ENCODE measurements at regions not wholly inside any gene's neighbourhood (a gene's known extent, or its start where the extent isn't known, plus 50 kb on each side); places are given as distances from the start of the nearest gene placed in this dataset.
A peak's percentile ranks its signal among the peaks of the same experiment; 100 is the strongest.

DNA sequence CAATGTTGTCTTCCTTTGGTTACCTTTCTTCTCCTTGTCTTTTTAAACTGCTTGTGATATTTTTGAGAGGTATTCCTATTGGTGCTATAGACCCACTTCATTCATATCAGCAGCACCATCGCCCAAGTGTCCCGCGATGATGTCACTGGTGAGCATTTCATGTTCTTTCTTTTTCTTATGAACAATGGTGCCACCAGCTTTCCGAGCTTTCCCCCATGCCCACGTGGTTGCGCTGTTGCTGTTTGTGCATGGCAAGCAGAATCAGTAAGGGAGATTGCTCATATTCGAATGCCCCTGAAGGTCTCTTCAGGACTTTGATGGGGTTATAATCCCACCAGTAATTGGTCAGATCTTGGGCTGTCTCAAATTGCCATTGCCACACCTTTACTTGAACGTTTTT is 221.6 kb upstream of the USP9Y start:
- H3K27ac ChIP-seq (ENCODE audit: low read depth, low read length) = no peak overlapping the region
- no peak for DNase-seq (ENCODE audit: low read depth, low spot score)
- no peaks in the 10 kb centered on the region for H3K27me3 ChIP-seq (ENCODE audit: control insufficient read depth, insufficient read depth, low read length)
- POLR2A ChIA-PET = no interaction called here
- H3K9me3 ChIP-seq (ENCODE audit: control insufficient read depth, insufficient read depth, low read length) = no peaks in the 10 kb centered on the region
- TF ChIP-seq, protein P1, sequence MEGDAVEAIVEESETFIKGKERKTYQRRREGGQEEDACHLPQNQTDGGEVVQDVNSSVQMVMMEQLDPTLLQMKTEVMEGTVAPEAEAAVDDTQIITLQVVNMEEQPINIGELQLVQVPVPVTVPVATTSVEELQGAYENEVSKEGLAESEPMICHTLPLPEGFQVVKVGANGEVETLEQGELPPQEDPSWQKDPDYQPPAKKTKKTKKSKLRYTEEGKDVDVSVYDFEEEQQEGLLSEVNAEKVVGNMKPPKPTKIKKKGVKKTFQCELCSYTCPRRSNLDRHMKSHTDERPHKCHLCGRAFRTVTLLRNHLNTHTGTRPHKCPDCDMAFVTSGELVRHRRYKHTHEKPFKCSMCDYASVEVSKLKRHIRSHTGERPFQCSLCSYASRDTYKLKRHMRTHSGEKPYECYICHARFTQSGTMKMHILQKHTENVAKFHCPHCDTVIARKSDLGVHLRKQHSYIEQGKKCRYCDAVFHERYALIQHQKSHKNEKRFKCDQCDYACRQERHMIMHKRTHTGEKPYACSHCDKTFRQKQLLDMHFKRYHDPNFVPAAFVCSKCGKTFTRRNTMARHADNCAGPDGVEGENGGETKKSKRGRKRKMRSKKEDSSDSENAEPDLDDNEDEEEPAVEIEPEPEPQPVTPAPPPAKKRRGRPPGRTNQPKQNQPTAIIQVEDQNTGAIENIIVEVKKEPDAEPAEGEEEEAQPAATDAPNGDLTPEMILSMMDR (IDR thresholded peaks at IDR 0.05; ENCODE audit: low read depth, low read length) = peak; percentile 49
- CTCF ChIA-PET = interaction anchor here (0.6 to 4.7 kb wide), 10 partner anchors 9 to 329 kb away, joined by 3 to 85 read pairs (median 3); no protein-coding TSS in a partner anchor
- no peak overlapping the region for H3K4me3 ChIP-seq (ENCODE audit: low read depth, low read length)

DNA sequence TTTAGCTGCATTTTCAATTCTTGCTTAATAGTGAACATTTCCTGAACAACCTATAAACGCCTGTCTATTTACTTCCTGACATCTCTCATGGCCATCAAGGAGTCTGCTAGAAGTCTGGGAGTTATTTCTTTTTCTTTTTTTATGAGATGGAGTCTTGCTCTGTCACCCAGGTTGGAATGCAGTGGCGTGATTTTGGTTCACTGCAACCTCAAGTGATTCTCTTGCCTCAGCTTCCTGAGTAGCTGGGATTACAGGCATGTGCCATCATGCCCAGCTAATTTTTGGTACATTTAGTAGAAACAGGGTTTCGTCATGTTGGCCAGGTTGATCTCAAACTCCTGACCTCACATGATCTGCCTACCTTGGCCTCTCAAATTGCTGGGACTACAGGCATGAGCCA is 217.6 kb upstream of the USP9Y start:
- DNase-seq (ENCODE audit: low read depth, low spot score) = no peak
- H3K27me3 ChIP-seq (ENCODE audit: control insufficient read depth, insufficient read depth, low read length) = no peaks in the 10 kb centered on the region
- H3K27ac ChIP-seq (ENCODE audit: low read depth, low read length) = no peak overlapping the region
- ChIA-PET CTCF (no interaction called here), POLR2A (interaction anchor here (1.1 kb wide), 1 partner anchor 132 kb away, joined by 4 read pairs; no protein-coding TSS in a partner anchor)
- H3K4me3 ChIP-seq (ENCODE audit: low read depth, low read length) = no peak overlapping the region
- no peaks in the 10 kb centered on the region for H3K9me3 ChIP-seq (ENCODE audit: control insufficient read depth, insufficient read depth, low read length)
- TF ChIP-seq, protein P1 (IDR thresholded peaks at IDR 0.05; ENCODE audit: low read depth, low read length) = no peak

DNA sequence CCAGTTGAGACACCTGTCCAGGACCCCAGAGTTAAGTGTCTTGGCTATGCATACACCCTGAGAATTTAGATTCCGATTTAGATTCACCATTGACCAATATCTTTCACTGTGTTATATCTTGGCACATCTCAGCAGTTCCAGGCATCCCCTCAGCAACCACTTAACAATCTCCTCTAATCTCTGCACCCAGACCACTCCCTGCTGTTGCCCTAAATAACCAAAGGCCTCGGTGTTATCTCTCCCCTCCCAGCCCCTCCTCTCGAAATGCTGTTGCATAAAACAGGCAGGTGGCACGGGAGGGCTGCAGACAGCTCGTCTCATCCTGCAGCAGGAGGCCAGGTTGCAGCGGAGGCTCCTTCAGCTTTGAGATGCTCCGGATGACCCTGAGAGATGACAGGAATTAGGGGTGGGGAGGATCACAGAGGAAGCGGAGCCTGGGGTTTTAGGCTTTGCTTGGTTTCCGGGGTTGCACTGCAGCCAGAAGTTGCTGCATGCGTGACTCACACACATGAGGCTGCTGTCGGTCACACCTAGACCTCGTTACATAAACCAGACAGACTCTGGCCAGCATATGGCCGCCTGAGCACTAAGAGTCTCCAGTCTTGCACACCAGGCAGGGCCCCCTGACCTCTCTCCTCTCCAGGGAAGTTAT is 210.3 kb upstream of the USP9Y start:
- ChIA-PET CTCF (no interaction called here), POLR2A (no interaction called here)
- no peak for DNase-seq (ENCODE audit: low read depth, low spot score)
- Histone ChIP-seq H3K27me3 (ENCODE audit: control insufficient read depth, insufficient read depth, low read length) (no peaks in the 10 kb centered on the region), H3K27ac (ENCODE audit: low read depth, low read length) (no peak overlapping the region), H3K9me3 (ENCODE audit: control insufficient read depth, insufficient read depth, low read length) (no peaks in the 10 kb centered on the region), H3K4me3 (ENCODE audit: low read depth, low read length) (no peak overlapping the region)
- TF ChIP-seq, protein P1 (IDR thresholded peaks at IDR 0.05; ENCODE audit: low read depth, low read length) = no peak

DNA sequence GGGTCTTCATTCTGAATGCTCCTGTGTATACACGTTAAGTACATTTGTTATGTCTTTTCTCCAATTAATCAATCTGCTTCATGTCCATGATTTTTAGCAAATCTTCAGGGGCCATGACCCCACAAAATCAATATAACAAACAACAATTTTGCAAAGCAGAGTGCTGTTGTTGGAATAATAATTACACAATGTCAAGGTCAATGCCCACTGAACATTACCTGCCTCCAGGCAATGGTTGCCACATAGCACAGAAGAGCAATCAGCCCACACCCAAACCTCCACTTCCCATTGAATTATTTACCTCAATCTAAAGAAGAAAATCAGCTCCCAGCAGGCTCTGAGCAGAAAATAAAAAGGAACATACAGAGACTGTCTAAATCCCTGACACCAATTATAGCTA is 208.8 kb upstream of the USP9Y start:
- Histone ChIP-seq H3K27me3 (ENCODE audit: control insufficient read depth, insufficient read depth, low read length) (no peaks in the 10 kb centered on the region), H3K27ac (ENCODE audit: low read depth, low read length) (no peak overlapping the region), H3K9me3 (ENCODE audit: control insufficient read depth, insufficient read depth, low read length) (no peaks in the 10 kb centered on the region), H3K4me3 (ENCODE audit: low read depth, low read length) (no peak overlapping the region)
- POLR2A ChIA-PET = no interaction called here
- TF ChIP-seq, protein P1 (IDR thresholded peaks at IDR 0.05; ENCODE audit: low read depth, low read length) = no peak
- CTCF ChIA-PET = no interaction called here
- DNase-seq (ENCODE audit: low read depth, low spot score) = no peak

DNA sequence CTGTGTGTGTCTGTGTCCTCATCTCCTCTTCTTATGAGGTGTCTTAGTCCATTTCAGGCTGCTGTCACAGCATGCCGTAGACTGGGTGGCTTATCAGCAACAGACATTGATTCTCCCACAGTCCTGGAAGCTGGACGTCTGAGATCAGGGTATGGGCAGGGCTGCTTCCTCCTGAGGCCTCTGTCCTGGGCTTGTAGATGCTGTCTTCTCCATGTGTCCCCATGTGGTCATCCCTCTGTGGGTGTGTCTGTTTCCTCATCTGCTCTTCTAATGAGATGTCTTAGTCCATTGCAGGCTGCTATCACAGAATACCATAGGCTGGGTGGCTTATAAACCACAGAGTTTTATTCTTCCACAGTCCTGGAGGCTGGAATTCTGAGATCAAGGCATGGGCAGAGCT is 205.0 kb upstream of the USP9Y start:
- POLR2A ChIA-PET = no interaction called here
- H3K27ac ChIP-seq (ENCODE audit: low read depth, low read length) = no peak overlapping the region
- H3K4me3 ChIP-seq (ENCODE audit: low read depth, low read length) = no peak overlapping the region
- no peak for DNase-seq (ENCODE audit: low read depth, low spot score)
- CTCF ChIA-PET = no interaction called here
- TF ChIP-seq, protein P1 (IDR thresholded peaks at IDR 0.05; ENCODE audit: low read depth, low read length) = no peak
- no peaks in the 10 kb centered on the region for H3K9me3 ChIP-seq (ENCODE audit: control insufficient read depth, insufficient read depth, low read length)
- no peaks in the 10 kb centered on the region for H3K27me3 ChIP-seq (ENCODE audit: control insufficient read depth, insufficient read depth, low read length)
